H9 (cell line): ENCODE measurements at regions not wholly inside any gene's neighbourhood (a gene's known extent, or its start where the extent isn't known, plus 50 kb on each side); places are given as distances from the start of the nearest gene placed in this dataset.
A peak's percentile ranks its signal among the peaks of the same experiment; 100 is the strongest.

Experiments
- DNase-seq: peaks from one replicate; pipeline ENCODE4 v3.0.0-alpha.2; 2017
- H2AFZ ChIP-seq: one replicate; pipeline ENCODE4 v1.6.1; 2013; ENCODE audit warnings: mild to moderate bottlenecking, low read length, control low read depth, moderate library complexity
- H2AK5ac ChIP-seq: 2 replicates; pipeline ENCODE4 v1.6.1; 2013; ENCODE audit warnings: low read length, control low read depth, mixed read lengths; ENCODE audit not compliant: insufficient read length
- H2BK120ac ChIP-seq: one replicate; pipeline ENCODE4 v1.6.1; 2013; ENCODE audit warnings: low read depth, mild to moderate bottlenecking, low read length, control low read depth, inconsistent platforms; ENCODE audit not compliant: poor library complexity, severe bottlenecking
- H2BK12ac ChIP-seq: 2 replicates; pipeline ENCODE4 v1.6.1; 2013; ENCODE audit warnings: low read length, control low read depth, mixed read lengths, low read depth; ENCODE audit not compliant: insufficient read length
- H2BK15ac ChIP-seq: 2 replicates; pipeline ENCODE4 v1.6.1; 2013; ENCODE audit warnings: low read depth, low read length, control low read depth
- H2BK20ac ChIP-seq: one replicate; pipeline ENCODE4 v1.6.1; 2013; ENCODE audit warnings: low read depth, mild to moderate bottlenecking, low read length, control low read depth, inconsistent platforms; ENCODE audit not compliant: poor library complexity, severe bottlenecking
- H2BK5ac ChIP-seq: 2 replicates; pipeline ENCODE4 v1.6.1; 2013; ENCODE audit warnings: low read length, control low read depth, mixed read lengths; ENCODE audit not compliant: insufficient read length
- H3K14ac ChIP-seq: 2 replicates; pipeline ENCODE4 v1.6.1; 2013; ENCODE audit warnings: low read length, control low read depth; ENCODE audit not compliant: insufficient read depth
- H3K18ac ChIP-seq: 2 replicates; pipeline ENCODE4 v1.6.1; 2013; ENCODE audit warnings: low read depth, mild to moderate bottlenecking, mixed read lengths, low read length, control low read depth; ENCODE audit not compliant: insufficient read length
- H3K23ac ChIP-seq: 2 replicates; pipeline ENCODE4 v1.6.1; 2013; ENCODE audit warnings: low read length, control low read depth, mixed read lengths, low read depth; ENCODE audit not compliant: insufficient read length
- H3K23me2 ChIP-seq: 2 replicates; pipeline ENCODE4 v1.6.1; 2013; ENCODE audit warnings: low read depth, mild to moderate bottlenecking, mixed read lengths, low read length, control low read depth; ENCODE audit not compliant: insufficient read length, poor library complexity, severe bottlenecking
- H3K27ac ChIP-seq: 2 replicates; pipeline ENCODE4 v1.5.1; 2013; ENCODE audit warnings: low read length, control low read depth, mixed read lengths, low read depth; ENCODE audit not compliant: insufficient read length
- H3K27me3 ChIP-seq: 2 replicates; pipeline ENCODE4 v1.6.1; 2013; ENCODE audit warnings: low read length, control low read depth, inconsistent platforms; ENCODE audit not compliant: insufficient read depth
- H3K4ac ChIP-seq: 2 replicates; pipeline ENCODE4 v1.6.1; 2013; ENCODE audit warnings: low read depth, mild to moderate bottlenecking, control low read depth, inconsistent platforms, low read length, moderate library complexity
- H3K4me1 ChIP-seq: 2 replicates; pipeline ENCODE4 v1.6.1; 2013; ENCODE audit warnings: low read length, control low read depth, inconsistent platforms; ENCODE audit not compliant: insufficient read depth
- H3K4me2 ChIP-seq: 2 replicates; pipeline ENCODE4 v1.6.1; 2013; ENCODE audit warnings: low read length, control low read depth, mixed read lengths; ENCODE audit not compliant: insufficient read length, insufficient read depth
- H3K56ac ChIP-seq: 2 replicates; pipeline ENCODE4 v1.6.1; 2013; ENCODE audit warnings: low read depth, mild to moderate bottlenecking, mixed read lengths, low read length, control low read depth; ENCODE audit not compliant: insufficient read length
- H3K79me1 ChIP-seq: 2 replicates; pipeline ENCODE4 v1.6.1; 2013; ENCODE audit warnings: low read depth, mild to moderate bottlenecking, moderate library complexity, low read length, control low read depth, inconsistent platforms; ENCODE audit not compliant: insufficient read depth, poor library complexity, severe bottlenecking
- H3K79me2 ChIP-seq: 2 replicates; pipeline ENCODE4 v1.6.1; 2013; ENCODE audit warnings: low read length, control low read depth, inconsistent platforms; ENCODE audit not compliant: insufficient read depth
- H3K9ac ChIP-seq: 2 replicates; pipeline ENCODE4 v1.6.1; 2013; ENCODE audit warnings: low read length, control low read depth, mixed read lengths; ENCODE audit not compliant: insufficient read length; ENCODE audit errors: extremely low read depth
- H3K9me3 ChIP-seq: one replicate; pipeline ENCODE4 v1.6.1; 2013; ENCODE audit warnings: low read depth, low read length, inconsistent platforms; ENCODE audit not compliant: control insufficient read depth
- H3T11ph ChIP-seq: one replicate; pipeline ENCODE4 v1.6.1; 2013; ENCODE audit warnings: mild to moderate bottlenecking, low read length, control low read depth, inconsistent platforms
- H4K20me1 ChIP-seq: one replicate; pipeline ENCODE4 v1.6.1; 2013; ENCODE audit not compliant: control insufficient read depth, insufficient read length, insufficient read depth
- H4K5ac ChIP-seq: 2 replicates; pipeline ENCODE4 v1.6.1; 2013; ENCODE audit warnings: low read depth, mild to moderate bottlenecking, mixed read lengths, low read length, control low read depth; ENCODE audit not compliant: insufficient read length
- H4K8ac ChIP-seq: replicated peaks from 2 replicates; pipeline ENCODE4 v1.6.1; 2013; ENCODE audit warnings: low read length, control low read depth, mixed read lengths, low read depth; ENCODE audit not compliant: insufficient read length
- H4K91ac ChIP-seq: 2 replicates; pipeline ENCODE4 v1.6.1; 2013; ENCODE audit warnings: low read depth, mild to moderate bottlenecking, moderate library complexity, mixed read lengths, low read length, control low read depth; ENCODE audit not compliant: insufficient read length
- H3K27ac Mint-ChIP-seq, 3 experiments: 2 replicates in 2 of 3; 3 replicates in 1 of 3; pipeline ENCODE4 v1.8.0; 2020 to 2021; ENCODE audit warnings: mixed read lengths in 3 of 3, mild to moderate bottlenecking in 1 of 3, moderate library complexity in 1 of 3
- H3K27me3 Mint-ChIP-seq: 2 replicates; pipeline ENCODE4 v1.8.0; 2021; ENCODE audit warnings: low read depth, mild to moderate bottlenecking, moderate library complexity, mixed read lengths
- H3K36me3 Mint-ChIP-seq, 3 experiments: 2 replicates in 2 of 3; 3 replicates in 1 of 3; pipeline ENCODE4 v1.8.0; 2020 to 2021; ENCODE audit warnings: low read depth in 3 of 3, mixed read lengths in 3 of 3; ENCODE audit not compliant: insufficient read depth in 1 of 3
- H3K4me1 Mint-ChIP-seq, 2 experiments: 2 replicates each; pipeline ENCODE4 v1.8.0; 2020; ENCODE audit warnings: mixed read lengths in 2 of 2
- H3K4me3 Mint-ChIP-seq, 2 experiments: 2 replicates in 1 of 2; 3 replicates in 1 of 2; pipeline ENCODE4 v1.8.0; 2020 to 2021; ENCODE audit warnings: mild to moderate bottlenecking in 2 of 2, mixed read lengths in 2 of 2, moderate library complexity in 1 of 2
- H3K9me3 Mint-ChIP-seq, 2 experiments: 2 replicates in 1 of 2; 3 replicates in 1 of 2; pipeline ENCODE4 v1.8.0; 2020; ENCODE audit warnings: mild to moderate bottlenecking in 2 of 2, mixed read lengths in 2 of 2, moderate library complexity in 1 of 2
- WGBS: extraction: QIAGEN DNeasy Blood & Tissue Kit; methylation state at CpG from one replicate; pipeline ENCODE4 v1.1.7; 2013; ENCODE audit warnings: missing lambda C conversion rate, low lambda C conversion rate, mixed read lengths; ENCODE audit not compliant: insufficient read length; ENCODE audit errors: extremely low coverage; 5-methylcytosine and 5-hydroxymethylcytosine counted together
- TF ChIP-seq, protein P1 (sequence below): fragments of 200-600 bp; sonication (generic); conservative IDR thresholded peaks from 3 replicates; pipeline ENCODE4 v1.8.0; 2021; ENCODE audit warnings: antibody characterized with exemption, mild to moderate bottlenecking

DNA sequence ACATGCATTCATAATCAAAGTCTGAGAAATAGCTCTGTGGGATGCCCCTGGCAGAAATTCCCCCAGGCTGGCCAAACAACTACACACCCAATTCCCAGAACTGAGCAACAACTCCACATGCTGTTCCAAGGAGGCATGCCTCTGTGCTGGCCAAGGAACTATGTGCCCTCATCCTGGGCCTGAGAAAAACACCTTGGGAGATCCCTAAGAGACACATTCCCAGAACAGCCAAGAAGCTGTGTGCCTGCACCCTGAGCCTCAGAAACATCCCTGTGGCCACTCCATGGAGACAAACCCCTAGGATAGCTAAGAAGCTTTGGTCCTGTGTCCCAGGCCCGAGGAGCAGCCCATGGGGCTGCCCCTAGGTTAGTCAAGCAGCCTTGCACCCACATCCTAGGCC, 92.3 kb upstream of the MME start:
- Histone ChIP-seq H3K14ac (no peak overlapping the region), H3K4me1 (no peaks in the 10 kb centered on the region), H3T11ph (no peak overlapping the region), H2BK5ac (no peak overlapping the region), H3K18ac (no peak overlapping the region), H2BK15ac (no peak overlapping the region), H2AK5ac (no peak overlapping the region), H2AFZ (no peak overlapping the region), H3K27ac (no peak overlapping the region), H3K56ac (no peak overlapping the region), H2BK120ac (no peak overlapping the region), H3K4ac (no peak overlapping the region), H3K23me2 (no peaks in the 10 kb centered on the region), H4K5ac (no peak overlapping the region), H4K91ac (no peak overlapping the region), H3K79me1 (no peaks in the 10 kb centered on the region), H4K20me1 (no peaks in the 10 kb centered on the region), H3K9me3 (no peaks in the 10 kb centered on the region), H3K23ac (no peak overlapping the region), H4K8ac (no peak overlapping the region), H3K79me2 (no peaks in the 10 kb centered on the region), H3K9ac (no peak overlapping the region), H2BK20ac (no peak overlapping the region), H3K27me3 (no peaks in the 10 kb centered on the region), H3K4me2 (no peak overlapping the region), H2BK12ac (no peak overlapping the region)
- peaks cover 9% of the 10 kb centered on the region in 2 experiments for H3K4me1 Mint-ChIP-seq
- no peaks in the 10 kb centered on the region for H3K27me3 Mint-ChIP-seq
- H3K36me3 Mint-ChIP-seq, result no peaks in the 10 kb centered on the region; a peak in 1 of 7 replicates
- DNase-seq, result no peak
- H3K27ac Mint-ChIP-seq, result peak overlapping the region in 1 of 3 experiments; percentile 86; a peak in 2 of 7 replicates
- no CpG with 5 or more reads among the region's 1 CpG for WGBS
- H3K9me3 Mint-ChIP-seq, result peaks cover 3% of the 10 kb centered on the region in 2 experiments; a peak in 4 of 5 replicates
- TF ChIP-seq, protein P1, sequence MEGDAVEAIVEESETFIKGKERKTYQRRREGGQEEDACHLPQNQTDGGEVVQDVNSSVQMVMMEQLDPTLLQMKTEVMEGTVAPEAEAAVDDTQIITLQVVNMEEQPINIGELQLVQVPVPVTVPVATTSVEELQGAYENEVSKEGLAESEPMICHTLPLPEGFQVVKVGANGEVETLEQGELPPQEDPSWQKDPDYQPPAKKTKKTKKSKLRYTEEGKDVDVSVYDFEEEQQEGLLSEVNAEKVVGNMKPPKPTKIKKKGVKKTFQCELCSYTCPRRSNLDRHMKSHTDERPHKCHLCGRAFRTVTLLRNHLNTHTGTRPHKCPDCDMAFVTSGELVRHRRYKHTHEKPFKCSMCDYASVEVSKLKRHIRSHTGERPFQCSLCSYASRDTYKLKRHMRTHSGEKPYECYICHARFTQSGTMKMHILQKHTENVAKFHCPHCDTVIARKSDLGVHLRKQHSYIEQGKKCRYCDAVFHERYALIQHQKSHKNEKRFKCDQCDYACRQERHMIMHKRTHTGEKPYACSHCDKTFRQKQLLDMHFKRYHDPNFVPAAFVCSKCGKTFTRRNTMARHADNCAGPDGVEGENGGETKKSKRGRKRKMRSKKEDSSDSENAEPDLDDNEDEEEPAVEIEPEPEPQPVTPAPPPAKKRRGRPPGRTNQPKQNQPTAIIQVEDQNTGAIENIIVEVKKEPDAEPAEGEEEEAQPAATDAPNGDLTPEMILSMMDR, result no peak
- no peak overlapping the region for H3K4me3 Mint-ChIP-seq
